Trophoblast cell (in vitro differentiated cells and primary cell): ENCODE measurements at regions not wholly inside any gene's neighbourhood (a gene's known extent, or its start where the extent isn't known, plus 50 kb on each side); places are given as distances from the start of the nearest gene placed in this dataset.

ENCODE experiments used
- DNase-seq, 2 donors: peaks; one replicate each; pipeline ENCODE4 v3.0.0-alpha.2; 2016
- H2AFZ ChIP-seq: 2 replicates; pipeline ENCODE4 v1.6.1; 2013; ENCODE audit warnings: low read length, moderate library complexity, mild to moderate bottlenecking; ENCODE audit not compliant: insufficient read depth, poor library complexity
- H2AK5ac ChIP-seq: 2 replicates; pipeline ENCODE4 v1.6.1; 2013; ENCODE audit warnings: mild to moderate bottlenecking, low read length
- H2BK120ac ChIP-seq: 2 replicates; pipeline ENCODE4 v1.6.1; 2013; ENCODE audit warnings: low read length, mild to moderate bottlenecking, moderate library complexity; ENCODE audit not compliant: insufficient read depth, poor library complexity
- H2BK12ac ChIP-seq: 2 replicates; pipeline ENCODE4 v1.6.1; 2013; ENCODE audit warnings: mild to moderate bottlenecking, low read length, moderate library complexity
- H2BK5ac ChIP-seq: 2 replicates; pipeline ENCODE4 v1.6.1; 2013; ENCODE audit warnings: low read length, low read depth, moderate library complexity, mild to moderate bottlenecking; ENCODE audit not compliant: poor library complexity
- H3K14ac ChIP-seq: 2 replicates; pipeline ENCODE4 v1.6.1; 2013; ENCODE audit warnings: mild to moderate bottlenecking, low read length
- H3K18ac ChIP-seq: 2 replicates; pipeline ENCODE4 v1.6.1; 2013; ENCODE audit warnings: mild to moderate bottlenecking, low read length
- H3K23ac ChIP-seq: 2 replicates; pipeline ENCODE4 v1.6.1; 2013; ENCODE audit warnings: low read length
- H3K27ac ChIP-seq: 2 replicates; pipeline ENCODE4 v1.5.1; 2013; ENCODE audit warnings: low read depth, mild to moderate bottlenecking, inconsistent platforms, low read length, moderate library complexity
- H3K27me3 ChIP-seq: 2 replicates; pipeline ENCODE4 v1.6.1; 2013; ENCODE audit warnings: inconsistent platforms, mild to moderate bottlenecking, low read length, moderate library complexity; ENCODE audit not compliant: insufficient read depth
- H3K36me3 ChIP-seq, 2 experiments: 1 replicate in 1 of 2; 2 replicates in 1 of 2; pipeline ENCODE4 v1.6.1; 2013; ENCODE audit warnings: low read length in 2 of 2, mild to moderate bottlenecking in 2 of 2, moderate library complexity in 1 of 2; ENCODE audit not compliant: insufficient read depth in 2 of 2, control insufficient read depth in 1 of 2
- H3K4ac ChIP-seq: 2 replicates; pipeline ENCODE4 v1.6.1; 2013; ENCODE audit warnings: low read depth, mild to moderate bottlenecking, low read length, moderate library complexity
- H3K4me1 ChIP-seq, 2 experiments: 1 replicate in 1 of 2; 2 replicates in 1 of 2; pipeline ENCODE4 v1.6.1; 2013; ENCODE audit warnings: low read length in 2 of 2, mild to moderate bottlenecking in 2 of 2, moderate library complexity in 1 of 2; ENCODE audit not compliant: insufficient read depth in 2 of 2, control insufficient read depth in 1 of 2
- H3K4me2 ChIP-seq: 2 replicates; pipeline ENCODE4 v1.6.1; 2013; ENCODE audit warnings: inconsistent platforms, mild to moderate bottlenecking, low read length, moderate library complexity
- H3K4me3 ChIP-seq: 2 replicates; pipeline ENCODE4 v1.5.1; 2013; ENCODE audit warnings: mild to moderate bottlenecking, low read depth, low read length, inconsistent platforms
- H3K79me1 ChIP-seq: one replicate; pipeline ENCODE4 v1.6.1; 2013; ENCODE audit warnings: low read length
- H3K79me2 ChIP-seq: 2 replicates; pipeline ENCODE4 v1.6.1; 2013; ENCODE audit warnings: low read length, mild to moderate bottlenecking; ENCODE audit not compliant: control insufficient read depth, insufficient read depth, poor library complexity
- H3K9ac ChIP-seq: 2 replicates; pipeline ENCODE4 v1.6.1; 2013; ENCODE audit warnings: mild to moderate bottlenecking, low read length
- H3K9me3 ChIP-seq: 2 replicates; pipeline ENCODE4 v1.6.1; 2013; ENCODE audit warnings: low read depth, mild to moderate bottlenecking, control low read depth, inconsistent platforms, low read length; ENCODE audit not compliant: insufficient read depth
- H4K12ac ChIP-seq: 2 replicates; pipeline ENCODE4 v1.6.1; 2013; ENCODE audit warnings: low read depth, mild to moderate bottlenecking, low read length, moderate library complexity
- H4K8ac ChIP-seq: 2 replicates; pipeline ENCODE4 v1.6.1; 2013; ENCODE audit warnings: low read depth, mild to moderate bottlenecking, low read length, moderate library complexity
- H4K91ac ChIP-seq: one replicate; pipeline ENCODE4 v1.6.1; 2013; ENCODE audit warnings: low read depth, mild to moderate bottlenecking, low read length, moderate library complexity
- WGBS: extraction: QIAGEN DNeasy Blood & Tissue Kit; methylation state at CpG from one replicate; pipeline ENCODE4 v1.1.7; 2013; ENCODE audit warnings: missing lambda C conversion rate; ENCODE audit not compliant: insufficient read length, insufficient coverage; ENCODE audit errors: extremely low coverage; 5-methylcytosine and 5-hydroxymethylcytosine counted together

DNA sequence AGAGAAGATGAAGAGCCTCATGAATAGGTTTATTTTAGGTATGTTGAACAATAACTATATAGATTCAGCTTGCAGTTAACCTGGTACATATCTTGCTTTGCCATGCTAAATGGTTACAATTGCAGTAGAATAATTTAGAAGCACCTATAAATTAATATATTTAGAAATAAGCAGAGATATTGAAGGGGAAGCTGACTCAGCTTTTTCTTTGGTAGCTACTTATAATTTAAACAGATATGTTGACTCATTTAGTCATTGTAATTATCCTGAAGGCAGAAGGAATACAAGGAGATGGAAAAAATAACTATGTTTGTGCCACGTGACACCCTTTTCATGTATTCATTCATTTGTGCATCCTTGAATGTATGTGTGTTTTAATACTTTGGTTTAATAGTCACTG is 755.5 kb downstream of the SUCLG1 start:
- Histone ChIP-seq H3K9me3 (no peaks in the 10 kb centered on the region), H4K8ac (no peak overlapping the region), H3K79me1 (no peaks in the 10 kb centered on the region), H2AFZ (no peak overlapping the region), H3K9ac (no peak overlapping the region), H4K12ac (no peak overlapping the region), H3K4me1 (no peaks in the 10 kb centered on the region), H3K4me3 (no peak overlapping the region), H3K36me3 (no peaks in the 10 kb centered on the region), H2AK5ac (no peak overlapping the region), H2BK12ac (no peak overlapping the region), H2BK5ac (no peak overlapping the region), H3K18ac (no peak overlapping the region), H3K27ac (no peak overlapping the region), H3K14ac (no peak overlapping the region), H4K91ac (no peak overlapping the region), H3K79me2 (no peaks in the 10 kb centered on the region), H3K23ac (no peak overlapping the region), H2BK120ac (no peak overlapping the region), H3K4ac (no peak overlapping the region), H3K27me3 (no peaks in the 10 kb centered on the region), H3K4me2 (no peak overlapping the region)
- DNase-seq, result no peak
- WGBS, result no CpG with 5 or more reads among the region's 1 CpG

DNA sequence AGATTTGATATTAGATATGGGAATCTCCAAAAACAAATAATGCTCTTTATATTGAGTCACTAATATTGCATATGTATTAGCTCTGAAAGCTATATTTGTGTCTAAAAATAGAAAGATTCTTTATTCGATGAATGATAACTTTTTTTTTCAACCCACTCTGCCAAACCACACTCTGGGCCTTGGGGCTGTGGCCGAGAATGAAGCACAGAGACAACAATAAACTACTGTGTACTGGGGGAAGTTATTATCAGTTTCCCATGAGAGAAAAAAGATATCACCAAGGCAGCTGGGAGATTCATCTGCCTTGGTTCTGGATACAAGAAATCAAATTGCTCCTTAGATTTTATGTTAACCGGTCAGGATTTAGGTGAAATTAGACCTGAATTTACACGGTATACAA is 762.2 kb downstream of the SUCLG1 start:
- Histone ChIP-seq H2BK12ac (no peak overlapping the region), H3K9ac (no peak overlapping the region), H4K12ac (no peak overlapping the region), H3K4me1 (no peaks in the 10 kb centered on the region), H3K23ac (no peak overlapping the region), H2AK5ac (no peak overlapping the region), H3K18ac (no peak overlapping the region), H3K79me1 (no peaks in the 10 kb centered on the region), H3K4me3 (no peak overlapping the region), H3K36me3 (no peaks in the 10 kb centered on the region), H3K27ac (no peak overlapping the region), H2BK5ac (no peak overlapping the region), H3K14ac (no peak overlapping the region), H4K8ac (no peak overlapping the region), H3K9me3 (no peaks in the 10 kb centered on the region), H3K79me2 (no peaks in the 10 kb centered on the region), H2AFZ (no peak overlapping the region), H3K4ac (no peak overlapping the region), H3K4me2 (no peak overlapping the region), H4K91ac (no peak overlapping the region), H2BK120ac (no peak overlapping the region), H3K27me3 (no peaks in the 10 kb centered on the region)
- WGBS, result no CpG with 5 or more reads among the region's 4 CpGs
- no peak for DNase-seq

- Histone ChIP-seq H3K79me2 (no peaks in the 10 kb centered on the region), H2BK12ac (no peak overlapping the region), H3K9me3 (no peaks in the 10 kb centered on the region), H2BK5ac (no peak overlapping the region), H3K18ac (no peak overlapping the region), H3K14ac (no peak overlapping the region), H3K23ac (no peak overlapping the region), H3K79me1 (no peaks in the 10 kb centered on the region), H3K36me3 (no peaks in the 10 kb centered on the region), H3K4ac (no peak overlapping the region), H3K4me1 (no peaks in the 10 kb centered on the region), H2AFZ (peak overlapping the region; percentile 25), H3K27ac (no peak overlapping the region), H3K27me3 (no peaks in the 10 kb centered on the region), H4K8ac (no peak overlapping the region), H4K91ac (no peak overlapping the region), H2BK120ac (no peak overlapping the region), H3K4me2 (no peak overlapping the region), H2AK5ac (no peak overlapping the region), H4K12ac (no peak overlapping the region), H3K9ac (no peak overlapping the region), H3K4me3 (no peak overlapping the region)
- WGBS, result no CpG with 5 or more reads among the region's 7 CpGs
- DNase-seq, result no peak
These were observed 763.5 kb downstream of the SUCLG1 start for GRCh38 chr2:83695530-83695929.

DNA sequence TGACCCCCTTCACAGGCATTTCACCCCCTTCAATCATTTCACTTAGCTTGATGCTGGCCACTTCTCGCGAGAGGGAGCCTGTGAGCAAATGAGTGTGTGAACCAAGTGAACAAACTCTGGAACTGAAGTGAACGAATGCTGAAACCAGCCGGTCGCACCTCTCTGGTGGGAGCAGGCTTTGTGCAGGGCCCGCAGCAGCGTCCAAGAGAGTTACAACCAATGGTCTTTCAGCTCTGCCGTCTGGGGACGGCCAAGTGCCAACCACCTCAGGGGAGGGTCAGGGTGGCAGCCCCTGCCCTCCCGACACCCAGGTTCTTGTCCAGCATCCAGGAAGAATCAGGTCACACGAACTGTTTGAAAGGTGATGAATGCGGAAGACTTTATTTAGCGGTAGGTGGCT is 764.0 kb downstream of the SUCLG1 start:
- Histone ChIP-seq H4K91ac (no peak overlapping the region), H2AFZ (peak overlapping the region; percentile 25), H3K4me1 (no peaks in the 10 kb centered on the region), H3K4me2 (no peak overlapping the region), H2BK12ac (no peak overlapping the region), H4K8ac (no peak overlapping the region), H3K18ac (no peak overlapping the region), H3K27ac (no peak overlapping the region), H2BK120ac (no peak overlapping the region), H3K9ac (no peak overlapping the region), H3K23ac (no peak overlapping the region), H4K12ac (no peak overlapping the region), H3K36me3 (no peaks in the 10 kb centered on the region), H3K4me3 (no peak overlapping the region), H3K27me3 (no peaks in the 10 kb centered on the region), H3K9me3 (no peaks in the 10 kb centered on the region), H2AK5ac (no peak overlapping the region), H3K14ac (no peak overlapping the region), H3K79me1 (no peaks in the 10 kb centered on the region), H2BK5ac (no peak overlapping the region), H3K79me2 (no peaks in the 10 kb centered on the region), H3K4ac (no peak overlapping the region)
- WGBS, result no CpG with 5 or more reads among the region's 13 CpGs
- DNase-seq, result no peak

GRCh38 chr2:83689402-83689801 is 769.7 kb downstream of the SUCLG1 start:
- H3K18ac ChIP-seq, result no peak overlapping the region
- H3K4me3 ChIP-seq, result no peak overlapping the region
- H2BK12ac ChIP-seq, result no peak overlapping the region
- H3K79me1 ChIP-seq, result no peaks in the 10 kb centered on the region
- no peak overlapping the region for H3K4ac ChIP-seq
- no peaks in the 10 kb centered on the region for H3K27me3 ChIP-seq
- H4K8ac ChIP-seq, result no peak overlapping the region
- no peak overlapping the region for H3K27ac ChIP-seq
- no peak overlapping the region for H4K91ac ChIP-seq
- no peak overlapping the region for H3K14ac ChIP-seq
- H3K36me3 ChIP-seq, result no peaks in the 10 kb centered on the region
- H3K9me3 ChIP-seq, result no peaks in the 10 kb centered on the region
- H3K4me1 ChIP-seq, result no peaks in the 10 kb centered on the region
- no peak overlapping the region for H2AFZ ChIP-seq
- no peak overlapping the region for H2BK120ac ChIP-seq
- DNase-seq, result no peak
- no peak overlapping the region for H3K23ac ChIP-seq
- no peaks in the 10 kb centered on the region for H3K79me2 ChIP-seq
- no peak overlapping the region for H2BK5ac ChIP-seq
- H3K4me2 ChIP-seq, result no peak overlapping the region
- no peak overlapping the region for H4K12ac ChIP-seq
- no peak overlapping the region for H3K9ac ChIP-seq
- no peak overlapping the region for H2AK5ac ChIP-seq
